B cell (primary cell): ENCODE measurements at regions not wholly inside any gene's neighbourhood (a gene's known extent, or its start where the extent isn't known, plus 50 kb on each side); places are given as distances from the start of the nearest gene placed in this dataset.

Source experiments
- ATAC-seq: fragments of 200-7000 bp; cut with Tn5 transposase; one replicate; pipeline ENCODE4 v1.10.0; 2021; ENCODE audit warnings: low read depth, mild to moderate bottlenecking, moderate number of reproducible peaks, moderate library complexity
- CTCF ChIA-PET: fragments of 350-600 bp; sonication (Branson Sonifier 250); formaldehyde crosslinking; loops from one replicate; lab custom pipeline; 2021; ENCODE audit warnings: antibody characterized with exemption, inconsistent platforms; lab: Charles Lee
- POLR2A ChIA-PET: fragments of 350-600 bp; sonication (Branson Sonifier 250); formaldehyde crosslinking; loops from one replicate; lab custom pipeline; 2021; ENCODE audit warnings: antibody characterized with exemption; lab: Charles Lee
- DNase-seq: peaks from one replicate; pipeline ENCODE4 v3.0.0; 2013
- H2AFZ ChIP-seq: 2 replicates; pipeline ENCODE4 v1.6.1; 2012; ENCODE audit warnings: mild to moderate bottlenecking, low read depth, low read length; ENCODE audit not compliant: insufficient read depth, poor library complexity, severe bottlenecking
- H3K27ac ChIP-seq, 2 donors: 1 replicate in 1 of 2; 2 replicates in 1 of 2; pipeline ENCODE4 v1.5.1; 2012 to 2013; ENCODE audit warnings: low read length in 2 of 2, mild to moderate bottlenecking in 2 of 2, moderate library complexity in 1 of 2
- H3K27me3 ChIP-seq, 4 experiments: fragments of 200-600 bp in 1 of 4; sonication (generic) in 1 of 4; replicated peaks in 1 of 4; 1 replicate in 2 of 4; 2 replicates in 2 of 4; pipeline versions ENCODE4 v1.6.1 to v1.7.0; 2013 to 2016; ENCODE audit warnings: low read length in 3 of 4, mild to moderate bottlenecking in 2 of 4, mixed read lengths in 1 of 4, moderate library complexity in 1 of 4; ENCODE audit not compliant: insufficient read depth in 4 of 4, control insufficient read depth in 3 of 4; ENCODE audit errors: control extremely low read depth in 1 of 4
- H3K36me3 ChIP-seq, 2 experiments: replicated peaks in 1 of 2; 1 replicate in 1 of 2; 2 replicates in 1 of 2; pipeline versions ENCODE4 v1.6.1 to v1.7.1; 2013; ENCODE audit warnings: low read length in 1 of 2; ENCODE audit not compliant: insufficient read depth in 2 of 2, control insufficient read depth in 1 of 2; ENCODE audit errors: control extremely low read depth in 1 of 2, extremely low read depth in 1 of 2
- H3K4me1 ChIP-seq, 2 donors: fragments of 200-600 bp in 1 of 2; sonication (generic) in 1 of 2; 1 replicate in 1 of 2; 2 replicates in 1 of 2; pipeline versions ENCODE4 v1.5.1 to v1.6.1; 2013 to 2017; ENCODE audit warnings: low read length in 2 of 2; ENCODE audit not compliant: control insufficient read depth in 2 of 2, insufficient read depth in 2 of 2
- H3K4me2 ChIP-seq: replicated peaks from 2 replicates; pipeline ENCODE3; 2012; ENCODE audit warnings: mild to moderate bottlenecking, low read depth, low read length; ENCODE audit not compliant: poor library complexity, severe bottlenecking
- H3K4me3 ChIP-seq, 5 experiments: fragments of 200-600 bp in 1 of 5; sonication (generic) in 1 of 5; 1 replicate in 3 of 5; 2 replicates in 2 of 5; pipeline versions ENCODE4 v1.5.1 to v1.7.0; 2011 to 2016; ENCODE audit warnings: low read length in 4 of 5, mild to moderate bottlenecking in 4 of 5, low read depth in 2 of 5, control low read depth in 1 of 5, moderate library complexity in 1 of 5; ENCODE audit not compliant: insufficient read depth in 1 of 5; ENCODE audit errors: control extremely low read depth in 1 of 5, extremely low read depth in 1 of 5
- H3K79me2 ChIP-seq: fragments of 200-600 bp; sonication (generic); one replicate; pipeline ENCODE4 v1.6.0; 2016; ENCODE audit warnings: low read length; ENCODE audit not compliant: control insufficient read depth, insufficient read depth
- H3K9ac ChIP-seq: fragments of 200-600 bp; sonication (generic); 2 replicates; pipeline ENCODE4 v1.6.1; 2017; ENCODE audit warnings: mild to moderate bottlenecking, low read length, moderate library complexity
- H3K9me3 ChIP-seq, 3 donors: one replicate each; pipeline versions ENCODE4 v1.6.1 to v1.7.1; 2013; ENCODE audit warnings: low read length in 2 of 3; ENCODE audit not compliant: control insufficient read depth in 2 of 3, insufficient read depth in 1 of 3; ENCODE audit errors: control extremely low read depth in 1 of 3
- H4K20me1 ChIP-seq: 2 replicates; pipeline ENCODE4 v1.6.0; 2012; ENCODE audit warnings: mild to moderate bottlenecking, low read length; ENCODE audit not compliant: insufficient read depth, control insufficient read depth, poor library complexity, severe bottlenecking
- H3K27ac Mint-ChIP-seq: one replicate; pipeline ENCODE4 v1.8.0; 2021; ENCODE audit warnings: mixed read lengths
- H3K27me3 Mint-ChIP-seq: one replicate; pipeline ENCODE4 v1.8.0; 2021; ENCODE audit warnings: mixed read lengths
- H3K4me1 Mint-ChIP-seq: one replicate; pipeline ENCODE4 v1.8.0; 2021; ENCODE audit warnings: mixed read lengths
- H3K4me3 Mint-ChIP-seq: one replicate; pipeline ENCODE4 v1.8.0; 2021; ENCODE audit warnings: mixed read lengths
- H3K9me3 Mint-ChIP-seq: one replicate; pipeline ENCODE4 v1.8.0; 2022; ENCODE audit warnings: mixed read lengths; ENCODE audit not compliant: insufficient read depth
- EZH2 ChIP-seq: IDR thresholded peaks from 2 replicates; pipeline ENCODE4 v1.6.1; 2012; ENCODE audit warnings: borderline replicate concordance, low read depth, mild to moderate bottlenecking, moderate library complexity, low read length; ENCODE audit not compliant: insufficient read depth, poor library complexity, severe bottlenecking
- WGBS: methylation state at CpG from one replicate; pipeline ENCODE4 v1.1.5; 2013; ENCODE audit warnings: missing lambda C conversion rate; ENCODE audit not compliant: insufficient coverage; 5-methylcytosine and 5-hydroxymethylcytosine counted together
- intact Hi-C: fragments of 100-400 bp; cut with micrococcal nuclease; formaldehyde crosslinking; loops from one replicate; pipeline ENCODE4 v1.10.0; 2022
- TF ChIP-seq, protein P1 (sequence below): fragments of 200-600 bp; IDR thresholded peaks from one replicate; pipeline ENCODE4 v1.8.0; 2022; ENCODE audit warnings: antibody characterized with exemption, mild to moderate bottlenecking

DNA sequence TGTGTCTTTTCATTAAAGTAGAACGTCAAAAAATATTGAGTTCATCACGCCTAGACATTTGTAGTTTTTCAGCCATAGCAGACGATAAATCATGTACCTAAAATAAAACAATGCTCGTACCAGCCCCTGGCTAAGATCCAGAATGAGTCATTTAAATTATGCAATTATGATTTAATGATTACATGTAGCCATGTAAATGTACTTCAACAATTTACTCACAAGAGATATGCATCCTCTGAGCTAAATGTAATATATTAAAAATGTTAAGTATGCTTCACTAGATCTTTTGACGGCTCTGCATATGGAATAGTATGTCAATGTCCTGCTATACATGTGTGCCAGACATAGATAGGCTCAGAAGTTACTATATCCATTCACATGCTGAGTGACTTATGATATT lies 1077.8 kb downstream of the ARAP2 start:
- DNase-seq (no peak), ATAC-seq (no peak)
- intact Hi-C loops, result no loop called here
- H3K27me3 Mint-ChIP-seq, result no peaks in the 10 kb centered on the region
- H3K4me2 ChIP-seq, result no peak overlapping the region
- no peaks in the 10 kb centered on the region for H3K4me1 Mint-ChIP-seq
- H3K36me3 ChIP-seq, result no peaks in the 10 kb centered on the region
- TF ChIP-seq, protein P1, sequence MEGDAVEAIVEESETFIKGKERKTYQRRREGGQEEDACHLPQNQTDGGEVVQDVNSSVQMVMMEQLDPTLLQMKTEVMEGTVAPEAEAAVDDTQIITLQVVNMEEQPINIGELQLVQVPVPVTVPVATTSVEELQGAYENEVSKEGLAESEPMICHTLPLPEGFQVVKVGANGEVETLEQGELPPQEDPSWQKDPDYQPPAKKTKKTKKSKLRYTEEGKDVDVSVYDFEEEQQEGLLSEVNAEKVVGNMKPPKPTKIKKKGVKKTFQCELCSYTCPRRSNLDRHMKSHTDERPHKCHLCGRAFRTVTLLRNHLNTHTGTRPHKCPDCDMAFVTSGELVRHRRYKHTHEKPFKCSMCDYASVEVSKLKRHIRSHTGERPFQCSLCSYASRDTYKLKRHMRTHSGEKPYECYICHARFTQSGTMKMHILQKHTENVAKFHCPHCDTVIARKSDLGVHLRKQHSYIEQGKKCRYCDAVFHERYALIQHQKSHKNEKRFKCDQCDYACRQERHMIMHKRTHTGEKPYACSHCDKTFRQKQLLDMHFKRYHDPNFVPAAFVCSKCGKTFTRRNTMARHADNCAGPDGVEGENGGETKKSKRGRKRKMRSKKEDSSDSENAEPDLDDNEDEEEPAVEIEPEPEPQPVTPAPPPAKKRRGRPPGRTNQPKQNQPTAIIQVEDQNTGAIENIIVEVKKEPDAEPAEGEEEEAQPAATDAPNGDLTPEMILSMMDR, result no peak
- no peak for TF ChIP-seq EZH2
- H3K9me3 ChIP-seq, result no peaks in the 10 kb centered on the region
- CTCF ChIA-PET, result no interaction called here
- no peaks in the 10 kb centered on the region for H3K4me1 ChIP-seq
- no peaks in the 10 kb centered on the region for H3K9me3 Mint-ChIP-seq
- no peaks in the 10 kb centered on the region for H3K79me2 ChIP-seq
- no CpG with 5 or more reads among the region's 5 CpGs for WGBS
- H3K4me3 ChIP-seq, result no peak overlapping the region
- H3K9ac ChIP-seq, result no peak overlapping the region
- H3K4me3 Mint-ChIP-seq, result no peak overlapping the region
- no peak overlapping the region for H3K27ac Mint-ChIP-seq
- no peak overlapping the region for H2AFZ ChIP-seq
- H3K27ac ChIP-seq, result no peak overlapping the region
- POLR2A ChIA-PET, result no interaction called here
- no peaks in the 10 kb centered on the region for H3K27me3 ChIP-seq
- H4K20me1 ChIP-seq, result no peaks in the 10 kb centered on the region

DNA sequence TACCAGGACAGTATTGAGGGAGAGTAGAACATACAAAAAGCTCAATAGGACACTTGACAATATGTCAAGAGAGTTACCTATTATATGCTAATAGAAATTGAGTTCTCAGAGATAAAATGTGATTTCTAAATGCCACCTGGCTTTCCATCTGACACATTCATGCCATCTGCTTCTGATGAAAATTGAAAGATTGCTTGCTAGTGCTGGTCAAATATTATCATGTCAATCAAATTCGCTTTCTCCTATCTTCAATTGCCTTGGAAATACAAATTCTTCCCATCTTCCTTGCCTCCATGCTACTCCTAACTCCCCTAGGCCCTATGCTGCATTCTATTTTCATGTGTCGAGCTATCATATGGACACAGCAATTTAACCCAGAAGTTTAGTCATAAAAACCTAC lies 1076.9 kb downstream of the ARAP2 start:
- H3K27ac Mint-ChIP-seq, result no peak overlapping the region
- ChIA-PET POLR2A (no interaction called here), CTCF (no interaction called here)
- H3K27me3 ChIP-seq, result no peaks in the 10 kb centered on the region
- no peak overlapping the region for H3K27ac ChIP-seq
- no peaks in the 10 kb centered on the region for H3K4me1 Mint-ChIP-seq
- WGBS, result 83% methylated on average over 2 of the region's 2 CpGs
- TF ChIP-seq, protein P1, result no peak
- TF ChIP-seq EZH2, result no peak
- no peaks in the 10 kb centered on the region for H3K9me3 Mint-ChIP-seq
- intact Hi-C loops, result no loop called here
- H3K79me2 ChIP-seq, result no peaks in the 10 kb centered on the region
- no peaks in the 10 kb centered on the region for H3K9me3 ChIP-seq
- H2AFZ ChIP-seq, result no peak overlapping the region
- DNase-seq (no peak), ATAC-seq (no peak)
- no peak overlapping the region for H3K4me2 ChIP-seq
- no peaks in the 10 kb centered on the region for H3K36me3 ChIP-seq
- no peak overlapping the region for H3K9ac ChIP-seq
- H3K27me3 Mint-ChIP-seq, result no peaks in the 10 kb centered on the region
- no peaks in the 10 kb centered on the region for H3K4me1 ChIP-seq
- H3K4me3 ChIP-seq, result no peak overlapping the region
- H4K20me1 ChIP-seq, result no peaks in the 10 kb centered on the region
- no peak overlapping the region for H3K4me3 Mint-ChIP-seq
